ENCODE measurements at regions not wholly inside any gene's neighbourhood (a gene's known extent, or its start where the extent isn't known, plus 50 kb on each side); places are given as distances from the start of the nearest gene placed in this dataset.

GRCh38 chr5:164540174-164540573 is 1034.8 kb downstream of the MAT2B start:
- TF ChIP-seq, protein P1, sequence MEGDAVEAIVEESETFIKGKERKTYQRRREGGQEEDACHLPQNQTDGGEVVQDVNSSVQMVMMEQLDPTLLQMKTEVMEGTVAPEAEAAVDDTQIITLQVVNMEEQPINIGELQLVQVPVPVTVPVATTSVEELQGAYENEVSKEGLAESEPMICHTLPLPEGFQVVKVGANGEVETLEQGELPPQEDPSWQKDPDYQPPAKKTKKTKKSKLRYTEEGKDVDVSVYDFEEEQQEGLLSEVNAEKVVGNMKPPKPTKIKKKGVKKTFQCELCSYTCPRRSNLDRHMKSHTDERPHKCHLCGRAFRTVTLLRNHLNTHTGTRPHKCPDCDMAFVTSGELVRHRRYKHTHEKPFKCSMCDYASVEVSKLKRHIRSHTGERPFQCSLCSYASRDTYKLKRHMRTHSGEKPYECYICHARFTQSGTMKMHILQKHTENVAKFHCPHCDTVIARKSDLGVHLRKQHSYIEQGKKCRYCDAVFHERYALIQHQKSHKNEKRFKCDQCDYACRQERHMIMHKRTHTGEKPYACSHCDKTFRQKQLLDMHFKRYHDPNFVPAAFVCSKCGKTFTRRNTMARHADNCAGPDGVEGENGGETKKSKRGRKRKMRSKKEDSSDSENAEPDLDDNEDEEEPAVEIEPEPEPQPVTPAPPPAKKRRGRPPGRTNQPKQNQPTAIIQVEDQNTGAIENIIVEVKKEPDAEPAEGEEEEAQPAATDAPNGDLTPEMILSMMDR (IDR thresholded peaks at IDR 0.05; ENCODE audit: low read depth, low read length) = no peak
- no peak for DNase-seq (ENCODE audit: extremely low read depth, low read depth)

DNA sequence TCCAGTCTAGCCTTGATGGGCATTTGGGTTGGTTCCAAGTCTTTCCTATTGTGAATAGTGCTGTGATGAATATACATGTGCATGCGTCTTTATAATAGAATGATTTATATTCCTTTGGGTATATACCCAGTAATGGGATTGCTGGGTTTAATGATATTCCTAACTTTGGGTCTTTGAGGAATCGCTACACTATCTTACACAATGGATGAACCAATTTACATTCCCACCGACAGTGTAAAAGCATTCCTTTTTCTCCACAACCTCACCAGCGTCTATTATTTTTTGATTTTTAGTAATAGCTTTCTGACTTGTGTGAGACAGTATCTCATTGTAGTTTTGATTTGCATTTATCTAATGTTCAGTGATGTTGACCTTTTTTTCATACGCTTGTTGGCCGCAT is 1040.1 kb downstream of the MAT2B start:
- DNase-seq (ENCODE audit: extremely low read depth, low read depth) = no peak
- TF ChIP-seq, protein P1 (IDR thresholded peaks at IDR 0.05; ENCODE audit: low read depth, low read length) = no peak

- TF ChIP-seq, protein P1 (IDR thresholded peaks at IDR 0.05; ENCODE audit: low read depth, low read length) = no peak
- no peak for DNase-seq (ENCODE audit: extremely low read depth, low read depth)
These were observed 1048.4 kb downstream of the MAT2B start for GRCh38 chr5:164553851-164554250.

GRCh38 chr5:164555809-164556208 is 1050.4 kb downstream of the MAT2B start:
- TF ChIP-seq, protein P1 (IDR thresholded peaks at IDR 0.05; ENCODE audit: low read depth, low read length) = no peak
- DNase-seq (ENCODE audit: extremely low read depth, low read depth) = no peak

- DNase-seq (ENCODE audit: extremely low read depth, low read depth) = no peak
- TF ChIP-seq, protein P1 (IDR thresholded peaks at IDR 0.05; ENCODE audit: low read depth, low read length) = no peak
These were observed 1054.8 kb downstream of the MAT2B start for GRCh38 chr5:164560216-164560615.

- TF ChIP-seq, protein P1 (IDR thresholded peaks at IDR 0.05; ENCODE audit: low read depth, low read length) = no peak
- no peak for DNase-seq (ENCODE audit: extremely low read depth, low read depth)
These were observed 1056.8 kb downstream of the MAT2B start for GRCh38 chr5:164561933-164562872.

DNA sequence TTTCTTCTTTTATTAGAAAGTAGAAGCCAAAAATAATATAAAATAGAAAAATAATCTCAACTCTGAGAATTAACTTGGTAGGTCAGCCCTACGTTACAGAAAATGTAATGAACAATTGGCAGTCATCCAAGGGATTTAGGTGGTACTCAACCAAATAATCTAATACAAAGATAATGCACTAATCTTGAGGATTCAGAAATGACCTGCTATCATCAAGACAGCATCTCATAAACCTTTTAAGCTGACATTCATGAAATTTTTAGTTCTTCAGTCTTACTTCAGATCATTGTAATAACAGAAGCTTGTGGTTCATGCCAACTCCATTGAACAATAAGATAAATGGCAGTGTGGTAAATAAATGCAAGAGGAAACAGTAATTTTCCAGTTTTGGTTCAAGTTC is 1058.0 kb downstream of the MAT2B start:
- DNase-seq (ENCODE audit: extremely low read depth, low read depth) = no peak
- TF ChIP-seq, protein P1 (IDR thresholded peaks at IDR 0.05; ENCODE audit: low read depth, low read length) = no peak
